GM23248 (cell line): ENCODE measurements at regions not wholly inside any gene's neighbourhood (a gene's known extent, or its start where the extent isn't known, plus 50 kb on each side); places are given as distances from the start of the nearest gene placed in this dataset.

ENCODE experiments used
- DNase-seq: peaks from one replicate; pipeline ENCODE4 v3.0.0-alpha.2; 2015
- H2AFZ ChIP-seq: fragments of 200-600 bp; sonication (generic); 2 replicates; pipeline ENCODE4 v1.6.1; 2016; ENCODE audit warnings: antibody characterized with exemption
- H3F3A ChIP-seq: fragments of 200-600 bp; sonication (generic); 2 replicates; pipeline ENCODE4 v1.6.1; 2016; ENCODE audit warnings: mild to moderate bottlenecking, antibody characterized with exemption, mixed run types; ENCODE audit not compliant: insufficient read depth
- H3K27ac ChIP-seq: fragments of 200-600 bp; sonication (generic); 2 replicates; pipeline ENCODE4 v1.5.1; 2016; ENCODE audit warnings: mild to moderate bottlenecking
- H3K27me3 ChIP-seq: fragments of 200-600 bp; sonication (generic); replicated peaks from 2 replicates; pipeline ENCODE4 v1.6.1; 2016; ENCODE audit warnings: mild to moderate bottlenecking; ENCODE audit not compliant: insufficient read depth
- H3K36me3 ChIP-seq: fragments of 200-600 bp; sonication (generic); 2 replicates; pipeline ENCODE4 v1.6.1; 2016; ENCODE audit warnings: low read depth, mild to moderate bottlenecking
- H3K4me1 ChIP-seq: fragments of 200-600 bp; sonication (generic); 2 replicates; pipeline ENCODE4 v1.6.1; 2016; ENCODE audit warnings: mild to moderate bottlenecking; ENCODE audit not compliant: insufficient read depth
- H3K4me2 ChIP-seq: fragments of 200-600 bp; sonication (generic); one replicate; pipeline ENCODE4 v1.6.1; 2016; ENCODE audit warnings: mild to moderate bottlenecking; ENCODE audit not compliant: unreplicated experiment
- H3K4me3 ChIP-seq: fragments of 200-600 bp; sonication (generic); 2 replicates; pipeline ENCODE4 v1.5.1; 2016; ENCODE audit warnings: mild to moderate bottlenecking
- H3K79me2 ChIP-seq: fragments of 200-600 bp; sonication (generic); 2 replicates; pipeline ENCODE4 v1.6.1; 2016; ENCODE audit warnings: mild to moderate bottlenecking; ENCODE audit not compliant: insufficient read depth
- H3K9ac ChIP-seq: fragments of 200-600 bp; sonication (generic); 2 replicates; pipeline ENCODE4 v1.6.1; 2016; ENCODE audit warnings: mild to moderate bottlenecking
- H3K9me2 ChIP-seq: fragments of 200-600 bp; sonication (generic); 2 replicates; pipeline ENCODE4 v1.6.1; 2016; ENCODE audit warnings: mixed run types, mild to moderate bottlenecking, moderate library complexity; ENCODE audit not compliant: insufficient read depth
- H3K9me3 ChIP-seq: fragments of 200-600 bp; sonication (generic); one replicate; pipeline ENCODE4 v1.6.1; 2017; ENCODE audit warnings: low read depth
- H4K20me1 ChIP-seq: fragments of 200-600 bp; sonication (generic); 2 replicates; pipeline ENCODE4 v1.6.0; 2016; ENCODE audit not compliant: insufficient read depth
- EZH2 ChIP-seq: fragments of 200-600 bp; sonication (generic); IDR thresholded peaks from 2 replicates; pipeline ENCODE4 v1.6.1; 2018; ENCODE audit warnings: antibody characterized with exemption, mild to moderate bottlenecking; ENCODE audit not compliant: insufficient read depth, poor library complexity, severe bottlenecking
- EZH2phosphoT487 ChIP-seq: fragments of 200-600 bp; sonication (generic); IDR thresholded peaks from 2 replicates; pipeline ENCODE4 v1.6.1; 2018; ENCODE audit warnings: antibody characterized with exemption, moderate library complexity, mild to moderate bottlenecking, low read depth; ENCODE audit not compliant: insufficient read depth
- WGBS, 2 experiments: methylation state at CpG; one replicate each; pipeline ENCODE4 v1.1.6; 2015 to 2017; ENCODE audit warnings: low lambda C conversion rate in 2 of 2, low coverage in 1 of 2; ENCODE audit errors: missing lambda C conversion rate in 2 of 2; 5-methylcytosine and 5-hydroxymethylcytosine counted together
- in situ Hi-C: fragments of 300-500 bp; cut with MboI; formaldehyde crosslinking; loops from 2 replicates; pipeline ENCODE4 v1.15.0; 2020

DNA sequence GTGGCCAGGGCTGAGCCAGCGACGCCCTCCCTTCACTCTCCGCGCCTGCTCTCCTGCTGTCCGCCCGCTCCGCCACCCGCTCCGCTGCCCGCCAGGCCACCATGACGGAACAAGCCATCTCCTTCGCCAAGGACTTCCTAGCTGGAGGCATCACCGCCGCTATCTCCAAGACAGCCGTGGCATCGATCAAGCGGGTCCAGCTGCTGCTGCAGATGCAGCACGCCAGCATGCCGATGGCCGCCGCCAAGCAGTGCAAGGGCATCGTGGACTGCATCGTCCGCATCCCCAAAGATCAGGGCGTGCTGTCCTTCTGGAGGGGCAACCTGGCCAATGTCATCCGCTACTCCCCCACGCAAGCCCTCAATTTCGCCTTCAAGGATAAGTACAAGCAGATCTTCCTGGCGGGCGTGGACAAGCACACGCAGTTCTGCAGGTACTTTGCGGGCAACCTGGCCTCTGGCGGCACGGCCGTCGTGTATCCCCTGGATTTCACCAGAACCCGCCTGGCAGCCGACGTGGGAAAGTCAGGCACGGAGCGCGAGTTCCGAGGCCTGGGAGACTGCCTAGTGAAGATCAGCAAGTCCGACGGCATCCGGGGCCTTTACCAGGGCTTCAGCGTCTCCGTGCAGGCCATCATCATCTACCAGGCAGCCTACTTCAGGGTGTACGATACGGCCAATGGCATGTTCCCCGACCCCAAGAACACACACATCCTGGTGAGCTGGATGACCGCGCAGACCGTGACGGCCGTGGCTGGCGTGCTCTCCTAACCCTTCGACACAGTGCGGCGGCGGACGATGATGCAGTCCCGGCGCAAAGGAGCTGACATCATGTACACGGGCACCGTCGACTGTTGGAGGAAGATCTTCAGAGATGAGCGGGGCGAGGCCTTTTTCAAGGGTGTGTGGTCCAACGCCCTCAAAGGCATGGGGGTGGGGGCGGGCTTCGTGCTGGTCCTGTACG is 1130.4 kb upstream of the ACO1 start:
- no peak overlapping the region for H3K4me2 ChIP-seq
- H3K27ac ChIP-seq = no peak overlapping the region
- H3K27me3 ChIP-seq = no peaks in the 10 kb centered on the region
- H3K4me3 ChIP-seq = no peak overlapping the region
- no peaks in the 10 kb centered on the region for H3K4me1 ChIP-seq
- TF ChIP-seq EZH2 = no peak
- TF ChIP-seq EZH2phosphoT487 = no peak
- no peak overlapping the region for H3K9ac ChIP-seq
- no peaks in the 10 kb centered on the region for H4K20me1 ChIP-seq
- WGBS, 2 experiments = 86 to 90% methylated on average over 61 to 73 of the region's 73 CpGs
- no peaks in the 10 kb centered on the region for H3K79me2 ChIP-seq
- H3K36me3 ChIP-seq = no peaks in the 10 kb centered on the region
- H3K9me2 ChIP-seq = no peaks in the 10 kb centered on the region
- no peak for DNase-seq
- in situ Hi-C loops = no loop called here
- H3K9me3 ChIP-seq = no peaks in the 10 kb centered on the region
- H2AFZ ChIP-seq = no peak overlapping the region
- no peaks in the 10 kb centered on the region for H3F3A ChIP-seq

DNA sequence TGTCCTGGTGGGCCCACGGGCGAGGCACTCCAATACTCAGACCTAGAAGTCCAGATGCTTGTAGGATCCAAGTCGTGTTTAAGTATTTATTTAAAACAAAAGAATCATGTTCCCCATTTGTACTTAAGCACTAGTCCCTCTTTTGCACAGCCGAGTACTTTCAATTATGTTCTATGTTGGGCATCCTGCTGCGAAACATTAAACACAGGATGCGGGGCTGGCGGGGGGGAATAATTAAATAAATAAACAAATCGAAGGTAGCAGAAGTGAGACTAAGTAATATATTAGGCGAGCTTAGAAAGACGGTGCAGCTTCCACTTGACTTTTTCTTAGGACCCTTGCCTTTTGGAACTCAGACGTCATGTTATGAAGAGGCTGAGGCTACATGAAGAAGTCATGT is 1129.2 kb upstream of the ACO1 start:
- no peak overlapping the region for H3K4me2 ChIP-seq
- no peaks in the 10 kb centered on the region for H3K36me3 ChIP-seq
- H3K27me3 ChIP-seq = no peaks in the 10 kb centered on the region
- H3F3A ChIP-seq = no peaks in the 10 kb centered on the region
- no peaks in the 10 kb centered on the region for H4K20me1 ChIP-seq
- no peak overlapping the region for H3K4me3 ChIP-seq
- no peak overlapping the region for H3K27ac ChIP-seq
- TF ChIP-seq EZH2phosphoT487 (no peak), EZH2 (no peak)
- no peak overlapping the region for H3K9ac ChIP-seq
- H3K9me3 ChIP-seq = no peaks in the 10 kb centered on the region
- no peak overlapping the region for H2AFZ ChIP-seq
- no peaks in the 10 kb centered on the region for H3K4me1 ChIP-seq
- no peaks in the 10 kb centered on the region for H3K9me2 ChIP-seq
- DNase-seq = no peak
- in situ Hi-C loops = no loop called here
- H3K79me2 ChIP-seq = no peaks in the 10 kb centered on the region
- WGBS, 2 experiments = 61 to 65% methylated on average over 11 of the region's 11 CpGs

DNA sequence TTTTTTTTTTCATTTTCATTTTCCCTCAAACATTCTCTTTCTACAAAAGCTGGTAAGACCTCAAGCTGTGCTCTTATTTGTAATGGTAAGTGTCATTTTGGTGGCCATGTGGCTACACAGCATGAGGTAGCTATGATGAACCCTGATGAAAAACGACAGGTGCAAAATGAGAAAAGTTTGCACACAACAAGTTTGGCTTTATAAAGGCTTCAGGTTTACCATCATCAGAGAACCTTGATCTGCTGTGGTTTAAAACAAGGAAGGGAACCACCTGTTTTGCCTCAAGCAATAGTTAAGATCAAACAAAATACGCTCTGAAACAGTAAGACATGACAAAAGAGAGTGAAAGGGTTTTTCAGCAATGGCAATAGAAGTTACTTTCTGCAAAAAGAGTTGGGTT is 1124.6 kb upstream of the ACO1 start:
- Histone ChIP-seq H3K9me3 (no peaks in the 10 kb centered on the region), H2AFZ (no peak overlapping the region), H3K27me3 (no peaks in the 10 kb centered on the region), H3K4me2 (no peak overlapping the region), H3K9me2 (no peaks in the 10 kb centered on the region), H4K20me1 (no peaks in the 10 kb centered on the region), H3K4me3 (no peak overlapping the region), H3K9ac (no peak overlapping the region), H3K79me2 (no peaks in the 10 kb centered on the region), H3K36me3 (no peaks in the 10 kb centered on the region), H3K4me1 (no peaks in the 10 kb centered on the region), H3K27ac (no peak overlapping the region), H3F3A (no peaks in the 10 kb centered on the region)
- no peak for DNase-seq
- TF ChIP-seq EZH2phosphoT487 (no peak), EZH2 (no peak)
- WGBS, 2 experiments = 9 to 20% methylated on average over 2 of the region's 2 CpGs
- in situ Hi-C loops = no loop called here

DNA sequence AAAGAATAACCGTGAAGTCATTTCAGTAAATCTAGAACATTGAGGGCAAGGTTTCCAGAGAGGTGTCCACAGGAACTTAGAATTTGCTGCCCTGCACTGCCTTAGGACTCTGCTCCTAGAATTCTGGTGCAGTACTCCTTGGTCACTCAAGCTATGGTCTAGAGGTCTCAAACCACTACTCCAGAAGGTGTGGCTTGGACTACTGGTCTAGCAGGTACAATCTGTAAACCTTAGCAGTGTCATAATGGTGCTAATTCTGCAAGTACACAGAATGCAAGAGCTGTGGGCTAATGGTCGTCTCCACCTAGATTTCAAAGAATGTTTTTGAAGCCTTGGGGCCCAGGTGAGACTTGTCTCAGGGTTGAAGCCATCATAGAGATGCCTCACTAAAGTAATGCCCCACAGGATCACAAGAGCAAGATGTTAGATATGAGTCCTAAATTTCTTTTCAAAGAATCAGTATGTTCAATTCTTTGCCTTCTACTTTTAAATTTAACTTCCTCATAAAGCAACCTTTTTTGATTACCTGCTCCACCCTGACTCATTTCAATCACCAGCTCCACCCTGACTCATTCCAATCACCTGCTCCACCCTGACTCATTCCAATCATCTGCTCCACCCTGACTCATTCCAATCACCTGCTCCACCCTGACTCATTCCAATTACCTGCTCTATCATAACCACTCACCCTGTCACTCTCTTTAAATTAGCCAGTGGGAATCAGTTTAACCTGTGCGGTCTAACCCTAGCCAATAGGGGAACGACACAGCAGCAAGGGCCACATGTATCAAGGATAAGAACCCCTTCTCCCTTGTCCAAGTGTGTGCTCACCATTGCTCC is 1111.8 kb upstream of the ACO1 start:
- Histone ChIP-seq H3K4me2 (no peak overlapping the region), H3K4me3 (no peak overlapping the region), H2AFZ (no peak overlapping the region), H3K36me3 (no peaks in the 10 kb centered on the region), H3K4me1 (no peaks in the 10 kb centered on the region), H4K20me1 (no peaks in the 10 kb centered on the region), H3K9me2 (no peaks in the 10 kb centered on the region), H3K9ac (no peak overlapping the region), H3K27ac (no peak overlapping the region), H3K9me3 (no peaks in the 10 kb centered on the region), H3F3A (no peaks in the 10 kb centered on the region), H3K79me2 (no peaks in the 10 kb centered on the region), H3K27me3 (no peaks in the 10 kb centered on the region)
- 52 to 60% methylated on average over 4 of the region's 4 CpGs for WGBS, 2 experiments
- TF ChIP-seq EZH2phosphoT487 = no peak
- TF ChIP-seq EZH2 = no peak
- in situ Hi-C loops = no loop called here
- no peak for DNase-seq
